HEK293 (cell line): ENCODE measurements at regions not wholly inside any gene's neighbourhood (a gene's known extent, or its start where the extent isn't known, plus 50 kb on each side); places are given as distances from the start of the nearest gene placed in this dataset.

Experiments used
- CTCF ChIP-seq: fragments of 450-650 bp; formaldehyde crosslinking; IDR thresholded peaks from 2 replicates; pipeline ENCODE4 v1.5.1; 2016; ENCODE audit warnings: missing biosample characterization, missing genetic modification characterization
- GLIS2 ChIP-seq: fragments of 450-650 bp; formaldehyde crosslinking; IDR thresholded peaks from 2 replicates; pipeline ENCODE4 v1.5.1; 2016; ENCODE audit warnings: missing biosample characterization, missing genetic modification characterization
- PRDM1 ChIP-seq: fragments of 450-650 bp; formaldehyde crosslinking; IDR thresholded peaks from 2 replicates; pipeline ENCODE4; 2016; ENCODE audit warnings: missing biosample characterization, missing genetic modification characterization
- PRDM4 ChIP-seq: fragments of 450-650 bp; formaldehyde crosslinking; IDR thresholded peaks from 2 replicates; pipeline ENCODE4 v1.5.1; 2017; ENCODE audit warnings: missing biosample characterization, missing genetic modification characterization
- REST ChIP-seq: fragments of 450-650 bp; formaldehyde crosslinking; IDR thresholded peaks from 2 replicates; pipeline ENCODE4 v1.5.1; 2016; ENCODE audit warnings: missing biosample characterization, missing genetic modification characterization
- SALL2 ChIP-seq: fragments of 450-650 bp; formaldehyde crosslinking; IDR thresholded peaks from 2 replicates; pipeline ENCODE4 v1.5.0; 2017; ENCODE audit warnings: missing biosample characterization, mild to moderate bottlenecking, missing genetic modification characterization, borderline replicate concordance
- ZFP3 ChIP-seq: fragments of 450-650 bp; formaldehyde crosslinking; IDR thresholded peaks from 2 replicates; pipeline ENCODE4 v1.5.1; 2016; ENCODE audit warnings: low read depth, missing biosample characterization, missing genetic modification characterization
- ZNF660 ChIP-seq: fragments of 450-650 bp; IDR thresholded peaks from 2 replicates; pipeline ENCODE4 v1.5.1; 2018; ENCODE audit warnings: missing biosample characterization, mild to moderate bottlenecking, missing genetic modification characterization

DNA sequence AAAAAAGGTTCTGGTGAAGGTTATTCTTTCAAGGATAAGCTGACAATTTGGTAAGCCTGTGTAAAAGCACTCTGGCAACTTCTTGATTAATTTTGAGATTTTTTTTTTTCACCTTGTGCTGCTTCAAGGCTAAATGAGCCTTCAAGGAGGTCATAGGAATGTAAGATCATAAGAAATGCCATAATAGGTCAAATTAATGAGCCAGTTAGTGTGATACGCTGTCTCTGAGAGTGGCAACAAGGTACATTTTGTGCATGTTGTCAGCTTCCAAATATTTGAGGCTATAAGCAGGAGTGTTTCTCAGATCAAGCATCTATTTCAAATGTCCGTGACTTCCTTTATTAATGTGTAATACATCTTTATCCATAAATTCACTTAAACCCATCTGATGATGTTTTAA lies 72.3 kb upstream of the CDH6 start:
- TF ChIP-seq ZNF660 (tag by site-specific recombination) = no peak
- no peak for TF ChIP-seq PRDM1 (tag by site-specific recombination)
- TF ChIP-seq PRDM4 (tag by site-specific recombination) = no peak
- no peak for TF ChIP-seq CTCF (tag by site-specific recombination)
- no peak for TF ChIP-seq ZFP3 (tag by site-specific recombination)
- no peak for TF ChIP-seq GLIS2 (tag by site-specific recombination)
- no peak for TF ChIP-seq SALL2 (tag by site-specific recombination)
- TF ChIP-seq REST (tag by site-specific recombination) = no peak
